Adrenal gland (tissue), 9 donors: ENCODE measurements at regions not wholly inside any gene's neighbourhood (a gene's known extent, or its start where the extent isn't known, plus 50 kb on each side); places are given as distances from the start of the nearest gene placed in this dataset.

Experiments used
- DNase-seq, 7 donors: peaks; one replicate each; pipeline ENCODE4 v3.0.0-alpha.2; 2019 to 2020
- H3K27ac ChIP-seq, 5 donors: fragments of 200-600 bp; sonication (generic) in 4 of 5; 1 replicate in 3 of 5; 2 replicates in 2 of 5; pipeline versions ENCODE4 v1.5.1 to v1.8.0; 2016 to 2020; ENCODE audit warnings: mild to moderate bottlenecking in 1 of 5
- H3K27me3 ChIP-seq: fragments of 200-600 bp; 2 replicates; pipeline ENCODE4 v1.8.0; 2021
- H3K36me3 ChIP-seq, 2 donors: fragments of 200-600 bp; replicated peaks in 1 of 2; 1 replicate in 1 of 2; 2 replicates in 1 of 2; pipeline versions ENCODE4 v1.5.1 to v1.8.0; 2018 to 2022
- H3K4me1 ChIP-seq, 2 donors: fragments of 200-600 bp; replicated peaks in 1 of 2; 1 replicate in 1 of 2; 2 replicates in 1 of 2; pipeline versions ENCODE4 v1.5.1 to v1.8.0; 2018 to 2021
- H3K4me3 ChIP-seq, 4 donors: fragments of 200-600 bp; sonication (generic) in 3 of 4; one replicate each; pipeline ENCODE4 v1.5.1; 2016 to 2018
- H3K9me3 ChIP-seq, 3 donors: fragments of 200-600 bp; sonication (generic) in 1 of 3; replicated peaks in 1 of 3; 1 replicate in 2 of 3; 2 replicates in 1 of 3; pipeline versions ENCODE4 v1.5.1 to v1.8.0; 2016 to 2021
- POLR2A ChIP-seq, 2 donors: fragments of 450-650 bp; IDR thresholded peaks; one replicate each; pipeline ENCODE4 v1.6.1; 2017; ENCODE audit warnings: antibody characterized with exemption in 2 of 2, mild to moderate bottlenecking in 2 of 2, moderate library complexity in 1 of 2
- WGBS, 4 donors: extraction: QIAGEN DNeasy Blood & Tissue Kit in 2 of 4; methylation state at CpG; one replicate each; pipeline versions ENCODE4 v1.1.5 to v1.1.7; 2013 to 2017; 5-methylcytosine and 5-hydroxymethylcytosine counted together
- intact Hi-C, 2 donors: fragments of 100-400 bp; cut with DNase I; formaldehyde crosslinking; loops; one replicate each; pipeline versions ENCODE4 v1.14.1 to v1.15.0; 2022 to 2023
- TF ChIP-seq, protein P1 (sequence below), 6 experiments: fragments of 450-650 bp in 4 of 6; fragments of 200-600 bp in 2 of 6; sonication (generic) in 1 of 6; IDR thresholded peaks; 1 replicate in 5 of 6; 2 replicates in 1 of 6; pipeline versions ENCODE4 v1.5.1 to v1.8.0; 2016 to 2021; ENCODE audit warnings: antibody characterized with exemption in 6 of 6, mild to moderate bottlenecking in 2 of 6, moderate library complexity in 1 of 6
- donor health status: healthy with polysubstance abuse.
- donor health status: Bipolar disorder and iron deficiency.
- donor health status: DM: yes; HTN: yes; CAD: no.
- donor health status: DM: no; HTN: no; CAD: no.
- donor health status: DM: no; HTN: no; CAD: no.

DNA sequence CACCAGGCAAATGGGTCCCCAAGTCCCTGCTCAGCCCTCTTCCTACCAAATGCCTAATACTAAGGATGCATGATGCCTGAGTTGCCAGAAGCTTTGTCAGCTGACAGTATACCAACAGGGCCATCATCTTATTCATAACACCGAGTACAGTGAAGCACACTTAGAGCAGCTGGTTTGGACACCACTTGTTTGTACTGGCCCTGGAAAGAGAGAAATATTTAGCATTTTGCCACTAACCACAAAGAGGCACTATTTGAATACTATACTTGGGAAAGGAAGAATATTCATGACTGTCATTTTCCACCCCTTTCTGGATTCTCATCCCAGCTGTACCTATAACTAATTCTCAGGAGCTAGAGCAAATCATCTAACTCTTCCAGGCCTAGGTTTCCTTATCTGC lies 364.4 kb upstream of the KIF2A start:
- WGBS, 4 donors = 0 to 48% (median 48%) methylated on average over 1 of the region's 1 CpG; no CpG with 5 or more reads in 1 of the 4 donors
- no peaks in the 10 kb centered on the region for H3K27me3 ChIP-seq
- TF ChIP-seq POLR2A (IDR thresholded peaks at IDR 0.05) = no peak
- TF ChIP-seq, protein P1, sequence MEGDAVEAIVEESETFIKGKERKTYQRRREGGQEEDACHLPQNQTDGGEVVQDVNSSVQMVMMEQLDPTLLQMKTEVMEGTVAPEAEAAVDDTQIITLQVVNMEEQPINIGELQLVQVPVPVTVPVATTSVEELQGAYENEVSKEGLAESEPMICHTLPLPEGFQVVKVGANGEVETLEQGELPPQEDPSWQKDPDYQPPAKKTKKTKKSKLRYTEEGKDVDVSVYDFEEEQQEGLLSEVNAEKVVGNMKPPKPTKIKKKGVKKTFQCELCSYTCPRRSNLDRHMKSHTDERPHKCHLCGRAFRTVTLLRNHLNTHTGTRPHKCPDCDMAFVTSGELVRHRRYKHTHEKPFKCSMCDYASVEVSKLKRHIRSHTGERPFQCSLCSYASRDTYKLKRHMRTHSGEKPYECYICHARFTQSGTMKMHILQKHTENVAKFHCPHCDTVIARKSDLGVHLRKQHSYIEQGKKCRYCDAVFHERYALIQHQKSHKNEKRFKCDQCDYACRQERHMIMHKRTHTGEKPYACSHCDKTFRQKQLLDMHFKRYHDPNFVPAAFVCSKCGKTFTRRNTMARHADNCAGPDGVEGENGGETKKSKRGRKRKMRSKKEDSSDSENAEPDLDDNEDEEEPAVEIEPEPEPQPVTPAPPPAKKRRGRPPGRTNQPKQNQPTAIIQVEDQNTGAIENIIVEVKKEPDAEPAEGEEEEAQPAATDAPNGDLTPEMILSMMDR (IDR thresholded peaks at IDR 0.05) = no peak
- intact Hi-C loops = no loop called here
- H3K4me3 ChIP-seq = no peak overlapping the region
- no peaks in the 10 kb centered on the region for H3K4me1 ChIP-seq
- H3K9me3 ChIP-seq = no peaks in the 10 kb centered on the region
- H3K27ac ChIP-seq = no peak overlapping the region
- DNase-seq = no peak
- H3K36me3 ChIP-seq = no peaks in the 10 kb centered on the region

DNA sequence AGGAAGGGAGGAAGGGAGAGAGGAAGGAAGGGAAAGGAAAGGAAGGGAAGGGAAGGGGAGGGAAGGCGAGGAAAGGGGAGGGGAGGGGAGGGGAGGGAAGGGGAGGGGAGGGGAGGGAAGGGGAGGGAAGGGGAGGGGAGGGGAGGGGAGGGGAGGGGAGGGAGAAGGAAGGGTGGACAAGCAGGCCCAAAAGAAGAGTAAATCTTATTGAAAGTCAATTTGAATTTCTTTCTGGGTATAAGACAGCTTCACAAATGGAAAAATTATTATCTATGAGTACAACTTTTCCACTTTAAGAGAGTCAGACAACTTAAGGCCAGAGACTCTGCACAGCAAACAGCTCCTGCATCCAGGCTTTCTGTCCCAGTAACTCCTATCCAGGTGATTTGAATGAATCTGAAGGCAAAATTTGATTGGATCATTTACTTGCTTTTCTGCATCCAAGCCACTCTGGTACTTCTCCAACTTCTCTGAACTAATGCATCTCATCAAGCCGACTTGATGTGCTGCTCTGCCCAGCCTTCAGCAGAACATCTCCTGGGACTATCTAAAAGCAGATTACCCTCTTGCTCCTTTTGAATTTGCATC lies 363.4 kb upstream of the KIF2A start:
- no peaks in the 10 kb centered on the region for H3K9me3 ChIP-seq
- TF ChIP-seq POLR2A (IDR thresholded peaks at IDR 0.05) = no peak
- TF ChIP-seq, protein P1 (IDR thresholded peaks at IDR 0.05) = no peak
- WGBS, 4 donors = 59 to 87% (median 72%) methylated on average over 1 to 2 of the region's 2 CpGs
- intact Hi-C loops = no loop called here
- H3K36me3 ChIP-seq = no peaks in the 10 kb centered on the region
- H3K4me3 ChIP-seq = no peak overlapping the region
- DNase-seq = no peak
- H3K27me3 ChIP-seq = no peaks in the 10 kb centered on the region
- H3K27ac ChIP-seq = no peak overlapping the region
- H3K4me1 ChIP-seq = no peaks in the 10 kb centered on the region

DNA sequence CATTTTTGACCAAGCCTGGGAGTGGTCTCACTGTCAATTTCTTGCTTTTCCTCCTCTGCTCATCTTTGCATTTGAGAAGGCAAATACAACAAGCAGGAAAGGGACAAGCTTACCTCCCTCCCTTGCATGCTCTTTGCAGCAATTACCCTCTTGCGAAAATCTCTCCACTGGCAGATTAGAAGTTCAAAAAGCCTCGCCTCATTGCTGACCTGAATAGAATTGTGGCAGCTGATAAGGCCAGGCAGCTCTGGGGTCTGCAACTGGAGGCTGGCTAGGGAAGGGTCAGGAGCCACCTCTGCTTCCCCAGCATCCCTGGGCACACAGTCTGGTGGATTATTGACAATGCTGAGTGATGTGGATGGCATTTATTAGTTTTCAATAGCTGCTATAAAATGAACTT lies 362.3 kb upstream of the KIF2A start:
- 61 to 73% (median 65%) methylated on average over 2 of the region's 2 CpGs for WGBS, 4 donors
- DNase-seq = no peak
- Histone ChIP-seq H3K4me1 (no peaks in the 10 kb centered on the region), H3K36me3 (no peaks in the 10 kb centered on the region), H3K4me3 (no peak overlapping the region), H3K9me3 (no peaks in the 10 kb centered on the region), H3K27ac (no peak overlapping the region), H3K27me3 (no peaks in the 10 kb centered on the region)
- intact Hi-C loops = no loop called here
- no peak for TF ChIP-seq POLR2A (IDR thresholded peaks at IDR 0.05)
- TF ChIP-seq, protein P1 (IDR thresholded peaks at IDR 0.05) = no peak

DNA sequence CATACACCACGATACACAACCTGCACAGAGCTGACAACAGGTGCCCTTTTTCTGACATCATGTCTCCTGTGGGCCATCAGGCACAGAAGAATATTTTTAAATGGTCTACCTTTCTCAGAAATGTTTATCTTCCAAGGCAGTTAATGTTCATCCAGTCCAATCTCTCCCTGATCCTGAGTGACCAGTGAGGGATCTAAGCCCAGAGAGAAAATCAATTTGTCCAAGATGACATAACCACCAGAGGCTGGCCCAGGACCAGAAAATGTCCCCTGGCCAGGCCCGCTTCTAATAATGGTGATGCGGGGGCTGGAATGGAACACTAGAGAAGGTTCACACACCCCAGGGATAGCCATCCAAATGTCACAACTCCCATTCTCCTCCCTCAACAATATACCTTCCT lies 357.9 kb upstream of the KIF2A start:
- Histone ChIP-seq H3K36me3 (no peaks in the 10 kb centered on the region), H3K27ac (no peak overlapping the region), H3K27me3 (no peaks in the 10 kb centered on the region), H3K4me3 (no peak overlapping the region), H3K4me1 (no peaks in the 10 kb centered on the region), H3K9me3 (no peaks in the 10 kb centered on the region)
- intact Hi-C loops = no loop called here
- WGBS, 4 donors = 81 to 91% (median 88%) methylated on average over 3 of the region's 3 CpGs
- TF ChIP-seq POLR2A (IDR thresholded peaks at IDR 0.05) = no peak
- TF ChIP-seq, protein P1 (IDR thresholded peaks at IDR 0.05) = no peak
- no peak for DNase-seq
